H1 (cell line): ENCODE measurements at regions not wholly inside any gene's neighbourhood (a gene's known extent, or its start where the extent isn't known, plus 50 kb on each side); places are given as distances from the start of the nearest gene placed in this dataset.

Source experiments
- CTCF ChIA-PET: fragments of 300-600 bp; sonication (Branson Sonifier 250); formaldehyde crosslinking; loops from one replicate; lab custom pipeline; 2021; ENCODE audit not compliant: partially characterized antibody; lab: Charles Lee
- POLR2A ChIA-PET: fragments of 300-600 bp; sonication (Branson Sonifier 250); formaldehyde crosslinking; loops from one replicate; lab custom pipeline; 2021; ENCODE audit warnings: inconsistent platforms; ENCODE audit not compliant: partially characterized antibody; lab: Charles Lee
- DNase-seq, 2 experiments: peaks; one replicate each; pipeline versions ENCODE4 v3.0.0 to v3.0.0-alpha.2; 2010 to 2022; ENCODE audit warnings: low spot score in 2 of 2, low read depth in 1 of 2, mixed read lengths in 1 of 2
- FAIRE-seq: peaks from 2 replicates; lab custom pipeline; 2011; peaks lifted over from hg19 to GRCh38; lab: Jason Lieb, UNC
- H2AFZ ChIP-seq: 2 replicates; pipeline ENCODE4 v1.8.1; 2012; ENCODE audit warnings: low read length, inconsistent platforms
- H2AK5ac ChIP-seq: 2 replicates; pipeline ENCODE4 v1.6.1; 2013; ENCODE audit warnings: low read depth, low read length
- H2BK120ac ChIP-seq: replicated peaks from 2 replicates; pipeline ENCODE3; 2013; ENCODE audit warnings: low read depth, low read length, inconsistent platforms
- H2BK12ac ChIP-seq: 2 replicates; pipeline ENCODE4 v1.6.1; 2013; ENCODE audit warnings: low read depth, low read length
- H2BK15ac ChIP-seq: 2 replicates; pipeline ENCODE4 v1.6.1; 2013; ENCODE audit warnings: low read length
- H2BK20ac ChIP-seq: 2 replicates; pipeline ENCODE4 v1.6.1; 2013; ENCODE audit warnings: low read length
- H2BK5ac ChIP-seq: 2 replicates; pipeline ENCODE4 v1.6.1; 2013; ENCODE audit warnings: low read depth, low read length
- H3K14ac ChIP-seq: 2 replicates; pipeline ENCODE4 v1.6.1; 2013; ENCODE audit warnings: inconsistent platforms; ENCODE audit not compliant: insufficient read length
- H3K18ac ChIP-seq: 2 replicates; pipeline ENCODE4 v1.6.1; 2013; ENCODE audit warnings: low read length; ENCODE audit errors: extremely low read depth
- H3K23ac ChIP-seq: 2 replicates; pipeline ENCODE4 v1.6.1; 2013; ENCODE audit warnings: inconsistent platforms; ENCODE audit not compliant: insufficient read length
- H3K23me2 ChIP-seq: 2 replicates; pipeline ENCODE4 v1.6.1; 2013; ENCODE audit warnings: low read depth, low read length
- H3K27ac ChIP-seq: 2 replicates; pipeline ENCODE4 v1.6.1; 2011; ENCODE audit warnings: low read depth, low read length, inconsistent platforms
- H3K27me3 ChIP-seq, 4 experiments: replicated peaks in 1 of 4; 1 replicate in 1 of 4; 2 replicates in 3 of 4; pipeline versions ENCODE4 v1.6.1 to v1.8.1; 2011 to 2013; ENCODE audit warnings: low read length in 3 of 4, mild to moderate bottlenecking in 3 of 4, inconsistent platforms in 2 of 4, mixed read lengths in 2 of 4, moderate library complexity in 1 of 4; ENCODE audit not compliant: control insufficient read depth in 3 of 4, insufficient read depth in 3 of 4; ENCODE audit errors: extremely low read depth in 1 of 4
- H3K36me3 ChIP-seq, 4 experiments: 2 replicates each; pipeline versions ENCODE4 v1.6.1 to v1.8.1; 2011 to 2013; ENCODE audit warnings: mild to moderate bottlenecking in 4 of 4, low read length in 3 of 4, moderate library complexity in 2 of 4, control low read depth in 1 of 4, inconsistent platforms in 1 of 4; ENCODE audit not compliant: insufficient read depth in 4 of 4, control insufficient read depth in 2 of 4
- H3K4ac ChIP-seq: replicated peaks from 2 replicates; pipeline ENCODE3; 2013; ENCODE audit warnings: low read length, low read depth, mixed read lengths, inconsistent platforms; ENCODE audit not compliant: insufficient read length
- H3K4me1 ChIP-seq, 4 experiments: replicated peaks in 1 of 4; 1 replicate in 1 of 4; 2 replicates in 3 of 4; pipeline versions ENCODE4 v1.6.1 to v1.8.1; 2011 to 2013; ENCODE audit warnings: low read length in 3 of 4, inconsistent platforms in 2 of 4, mixed read lengths in 1 of 4; ENCODE audit not compliant: insufficient read depth in 4 of 4, control insufficient read depth in 3 of 4
- H3K4me2 ChIP-seq, 2 experiments: 2 replicates each; pipeline versions ENCODE4 v1.6.1 to v1.8.1; 2011 to 2013; ENCODE audit warnings: low read depth in 2 of 2, low read length in 2 of 2, control low read depth in 1 of 2, inconsistent platforms in 1 of 2, mild to moderate bottlenecking in 1 of 2; ENCODE audit not compliant: insufficient read depth in 1 of 2
- H3K4me3 ChIP-seq, 4 experiments: fragments of 200-600, 300-600 bp in 1 of 4; sonication (generic), shearing (Covaris generic), sonication (Bioruptor Twin) in 1 of 4; 2 replicates each; pipeline versions ENCODE4 v1.5.1 to v1.8.1; 2011 to 2016; ENCODE audit warnings: low read length in 4 of 4, low read depth in 3 of 4, control low read depth in 2 of 4, inconsistent platforms in 2 of 4, mild to moderate bottlenecking in 2 of 4, mixed read lengths in 1 of 4, moderate library complexity in 1 of 4; ENCODE audit not compliant: insufficient read depth in 2 of 4; ENCODE audit errors: extremely low read depth in 1 of 4
- H3K56ac ChIP-seq: replicated peaks from 2 replicates; pipeline ENCODE3; 2013; ENCODE audit warnings: low read depth, mild to moderate bottlenecking, mixed read lengths, low read length, inconsistent platforms; ENCODE audit not compliant: insufficient read length
- H3K79me1 ChIP-seq: 2 replicates; pipeline ENCODE4 v1.6.1; 2013; ENCODE audit warnings: low read depth, low read length, control low read depth
- H3K79me2 ChIP-seq, 2 experiments: 2 replicates each; pipeline versions ENCODE4 v1.6.1 to v1.8.1; 2012 to 2013; ENCODE audit warnings: low read length in 2 of 2, mild to moderate bottlenecking in 2 of 2, inconsistent platforms in 1 of 2; ENCODE audit not compliant: insufficient read depth in 2 of 2, control insufficient read depth in 1 of 2
- H3K9ac ChIP-seq, 4 experiments: replicated peaks in 1 of 4; 1 replicate in 1 of 4; 2 replicates in 3 of 4; pipeline versions ENCODE4 v1.6.1 to v1.8.1; 2011 to 2013; ENCODE audit warnings: low read depth in 3 of 4, low read length in 3 of 4, control low read depth in 2 of 4, mild to moderate bottlenecking in 2 of 4, moderate library complexity in 2 of 4, inconsistent platforms in 1 of 4; ENCODE audit errors: extremely low read depth in 1 of 4
- H3K9me3 ChIP-seq, 2 experiments: 2 replicates each; pipeline versions ENCODE4 v1.6.1 to v1.8.1; 2012 to 2013; ENCODE audit warnings: mild to moderate bottlenecking in 2 of 2, moderate library complexity in 2 of 2, control low read depth in 1 of 2, inconsistent platforms in 1 of 2, low read depth in 1 of 2, low read length in 1 of 2, mixed read lengths in 1 of 2; ENCODE audit not compliant: insufficient read depth in 2 of 2
- H4K20me1 ChIP-seq, 2 experiments: replicated peaks in 1 of 2; 2 replicates each; pipeline versions ENCODE3 to v1.8.1; 2011 to 2013; ENCODE audit warnings: inconsistent platforms in 2 of 2, low read length in 2 of 2, mild to moderate bottlenecking in 1 of 2; ENCODE audit not compliant: insufficient read depth in 2 of 2, control insufficient read depth in 1 of 2
- H4K5ac ChIP-seq: 2 replicates; pipeline ENCODE4 v1.6.1; 2013; ENCODE audit warnings: low read length, low read depth, mixed read lengths, inconsistent platforms; ENCODE audit not compliant: insufficient read length
- H4K8ac ChIP-seq: 2 replicates; pipeline ENCODE4 v1.8.0; 2013; ENCODE audit warnings: mild to moderate bottlenecking, moderate library complexity, low read length, inconsistent platforms; ENCODE audit not compliant: insufficient read depth; ENCODE audit errors: extremely low read depth
- H4K91ac ChIP-seq: replicated peaks from 2 replicates; pipeline ENCODE3; 2013; ENCODE audit warnings: low read length, mixed read lengths, inconsistent platforms; ENCODE audit not compliant: insufficient read length
- HDAC6 ChIP-seq: IDR thresholded peaks from one replicate; pipeline ENCODE4 v1.7.1; 2012; ENCODE audit warnings: low read depth, mild to moderate bottlenecking, inconsistent platforms, low read length, moderate library complexity
- WGBS, 2 experiments: shearing (Covaris generic) in 1 of 2; methylation state at CpG; one replicate each; pipeline versions ENCODE4 v1.1.6 to v1.1.7; 2013 to 2015; ENCODE audit warnings: low lambda C conversion rate in 2 of 2, mixed read lengths in 2 of 2, inconsistent platforms in 1 of 2, low coverage in 1 of 2, missing lambda C conversion rate in 1 of 2; ENCODE audit not compliant: insufficient replicate concordance in 2 of 2, insufficient coverage in 1 of 2, insufficient read length in 1 of 2; ENCODE audit errors: extremely low coverage in 1 of 2, missing lambda C conversion rate in 1 of 2; 5-methylcytosine and 5-hydroxymethylcytosine counted together

DNA sequence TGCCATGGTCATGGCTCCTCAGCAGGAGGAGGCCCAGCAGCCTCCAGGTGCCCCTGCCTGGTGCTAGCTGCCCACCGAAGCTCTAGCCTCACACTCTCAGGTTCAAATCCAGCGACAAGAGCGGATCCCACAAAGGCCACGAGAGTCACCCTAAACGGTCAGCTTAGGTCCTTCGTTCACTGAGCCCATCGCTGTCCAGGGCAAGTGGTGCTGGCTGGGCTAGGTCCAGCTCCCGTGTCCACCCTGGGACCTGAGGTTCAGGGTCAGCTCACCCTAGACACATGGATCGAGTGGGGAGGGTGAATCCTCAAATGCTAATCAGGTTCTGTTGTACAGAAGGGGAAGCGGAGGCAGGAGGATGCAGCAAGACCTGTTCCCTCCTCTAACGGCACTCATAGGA is 171.9 kb upstream of the SULF2 start:
- no peak for FAIRE-seq
- Histone ChIP-seq H3K27ac (no peak overlapping the region), H3K79me1 (no peaks in the 10 kb centered on the region), H3K56ac (no peak overlapping the region), H3K23me2 (no peaks in the 10 kb centered on the region), H3K9me3 (no peaks in the 10 kb centered on the region), H2AFZ (no peak overlapping the region), H3K4me2 (no peak overlapping the region), H2AK5ac (no peak overlapping the region), H4K20me1 (no peaks in the 10 kb centered on the region), H3K4me1 (no peaks in the 10 kb centered on the region; a peak in 1 of 7 replicates), H2BK5ac (no peak overlapping the region), H3K18ac (no peak overlapping the region), H4K8ac (no peak overlapping the region), H3K4ac (no peak overlapping the region), H2BK120ac (no peak overlapping the region), H4K5ac (no peak overlapping the region), H3K14ac (no peak overlapping the region), H3K23ac (no peak overlapping the region), H3K27me3 (no peaks in the 10 kb centered on the region), H3K36me3 (no peaks in the 10 kb centered on the region), H2BK15ac (no peak overlapping the region), H3K79me2 (no peaks in the 10 kb centered on the region), H2BK20ac (no peak overlapping the region), H4K91ac (no peak overlapping the region), H3K9ac (no peak overlapping the region), H2BK12ac (no peak overlapping the region), H3K4me3 (no peak overlapping the region)
- TF ChIP-seq HDAC6, result no peak
- 92% methylated on average over 10 of the region's 11 CpGs; no CpG with 5 or more reads in 1 of the 2 experiments for WGBS, 2 experiments
- POLR2A ChIA-PET, result no interaction called here
- CTCF ChIA-PET, result interaction anchor here (1.2 to 1.6 kb wide), 5 partner anchors 11 to 279 kb away, joined by 3 to 4 read pairs (median 3); no protein-coding TSS in a partner anchor
- DNase-seq, result no peak
